GM12872 (cell line): ENCODE measurements at regions not wholly inside any gene's neighbourhood (a gene's known extent, or its start where the extent isn't known, plus 50 kb on each side); places are given as distances from the start of the nearest gene placed in this dataset.

Experiments
- CTCF ChIP-seq: IDR thresholded peaks from 3 replicates; pipeline ENCODE4 v1.5.1; 2011; ENCODE audit warnings: low read depth, mild to moderate bottlenecking, low read length, moderate library complexity; ENCODE audit not compliant: insufficient read depth

- no peak for TF ChIP-seq CTCF
Measured at GRCh38 chr11:89545691-89546090, 54.5 kb upstream of the NOX4 start.

GRCh38 chr11:89566972-89567371 lies 75.8 kb upstream of the NOX4 start:
- TF ChIP-seq CTCF = no peak

- no peak for TF ChIP-seq CTCF
Measured at GRCh38 chr11:89583580-89583979, 92.4 kb upstream of the NOX4 start.

- TF ChIP-seq CTCF = no peak
Measured at GRCh38 chr11:89604281-89604680, 105.8 kb upstream of the TRIM77 start.

GRCh38 chr11:89608234-89608966 lies 101.7 kb upstream of the TRIM77 start:
- TF ChIP-seq CTCF = no peak

- no peak for TF ChIP-seq CTCF
Measured at GRCh38 chr11:89612096-89612495, 98.0 kb upstream of the TRIM77 start.

GRCh38 chr11:89613911-89614310 lies 96.2 kb upstream of the TRIM77 start:
- TF ChIP-seq CTCF = no peak
